NCI-H2081 treated with DMSO at 0.1 percent for 48 hours (cell line): ENCODE measurements at regions not wholly inside any gene's neighbourhood (a gene's known extent, or its start where the extent isn't known, plus 50 kb on each side); places are given as distances from the start of the nearest gene placed in this dataset.
"Not testable (repeated sequence)": the region's sequence is repeated elsewhere in the genome, so short reads cannot be mapped to it uniquely, and the experiment has no call there.

Source experiments
- DNase-seq: peaks from one replicate; lab custom pipeline; 2025; lab: John Stamatoyannopoulos, UW

DNA sequence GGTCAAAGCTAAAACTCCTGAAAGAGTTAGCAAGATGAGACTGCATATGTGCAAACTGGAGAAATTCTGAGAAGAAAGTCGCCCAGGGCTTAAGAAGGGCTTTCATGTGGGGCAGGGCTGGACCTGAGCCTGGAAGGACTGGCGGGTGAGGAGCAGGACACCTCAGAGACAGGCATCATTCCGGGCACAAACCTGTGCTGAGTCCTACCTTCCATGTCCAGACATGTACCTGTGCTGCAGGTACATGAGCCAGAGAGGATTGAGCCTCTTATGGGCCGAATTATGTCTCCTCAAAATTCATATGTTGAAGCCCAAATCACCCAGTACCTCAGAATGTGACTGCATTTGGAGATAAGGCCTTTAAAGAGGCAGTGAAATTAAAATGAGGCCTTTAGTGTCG lies 171.0 kb downstream of the QRSL1 start:
- no peak for DNase-seq

DNA sequence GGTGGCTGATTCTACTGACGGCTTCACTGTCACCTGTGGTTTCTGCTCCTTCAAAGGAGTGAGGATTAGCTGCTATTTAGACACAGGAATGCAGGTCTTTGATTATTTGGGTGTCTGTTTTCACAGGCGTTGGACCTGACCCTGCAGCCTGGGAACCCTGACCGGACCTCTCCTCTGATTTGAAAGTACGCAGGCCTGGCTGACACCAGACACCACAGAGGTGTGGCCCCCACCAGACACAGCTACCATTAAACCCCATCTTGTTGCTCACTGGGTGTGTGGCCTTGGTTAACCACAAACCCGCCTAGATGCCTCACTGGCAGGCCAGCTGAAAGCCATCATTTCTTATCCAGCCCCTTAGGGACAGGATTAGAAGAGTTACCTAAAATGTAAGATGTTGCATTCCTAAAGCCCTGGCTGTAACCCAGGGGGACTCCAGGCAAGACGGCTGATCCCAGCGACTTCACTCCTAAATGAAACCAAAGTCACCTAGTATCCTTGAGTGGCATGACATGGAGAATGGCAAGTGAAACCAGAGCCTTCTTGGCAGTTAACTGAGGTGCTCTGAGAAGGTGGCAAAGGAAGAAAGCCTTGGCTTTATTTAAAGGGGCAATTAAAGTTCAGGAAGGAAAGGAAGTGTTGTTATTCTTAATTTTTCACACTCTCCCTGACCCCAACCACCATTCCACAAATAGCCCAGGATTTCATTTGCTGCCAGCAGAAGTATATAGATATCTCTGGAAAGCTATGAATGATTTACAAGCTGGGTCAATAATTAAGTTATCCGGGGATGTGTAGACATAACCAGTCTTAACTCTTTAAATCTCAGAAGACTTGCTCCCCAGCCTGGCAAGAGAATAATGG lies 169.9 kb downstream of the QRSL1 start:
- no peak for DNase-seq

DNA sequence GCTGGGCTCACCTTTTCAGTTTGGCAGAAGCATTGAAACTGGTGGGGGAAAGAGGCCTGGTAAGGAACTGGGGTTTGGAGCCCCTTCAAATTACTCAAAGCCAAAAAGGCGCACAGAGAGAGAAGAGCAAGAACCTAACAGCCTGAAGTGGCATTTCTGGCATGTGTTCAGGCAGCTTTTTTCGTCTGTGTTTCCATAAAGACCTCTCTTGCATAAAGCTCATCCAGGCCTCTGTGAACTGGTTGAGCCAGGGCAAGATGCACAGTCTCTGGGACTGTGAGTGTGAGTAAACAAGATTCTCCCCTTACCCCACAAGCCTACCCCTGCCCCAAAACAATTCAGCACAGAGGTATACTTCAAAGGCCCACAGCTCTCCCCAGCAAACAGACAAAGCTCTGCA lies 167.8 kb downstream of the QRSL1 start:
- no peak for DNase-seq

DNA sequence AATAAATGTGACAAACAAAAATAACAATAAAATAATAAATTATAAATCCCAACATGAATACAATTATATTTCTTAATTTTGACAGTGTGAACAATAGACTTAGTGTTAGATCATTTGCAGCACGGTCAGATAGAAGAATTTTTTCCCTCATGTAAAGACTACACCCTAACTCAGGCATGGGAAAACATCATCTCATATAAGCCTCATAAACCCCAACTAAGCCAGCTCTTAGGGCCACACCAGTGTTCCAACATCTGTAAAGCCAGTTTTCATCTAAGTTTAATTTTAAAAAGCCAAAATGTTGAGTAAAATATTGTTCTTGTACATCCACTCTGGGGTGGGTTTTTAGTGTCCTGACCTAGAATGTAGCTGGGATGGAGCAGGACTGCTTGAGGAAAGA lies 167.4 kb downstream of the QRSL1 start:
- DNase-seq, result no peak

DNA sequence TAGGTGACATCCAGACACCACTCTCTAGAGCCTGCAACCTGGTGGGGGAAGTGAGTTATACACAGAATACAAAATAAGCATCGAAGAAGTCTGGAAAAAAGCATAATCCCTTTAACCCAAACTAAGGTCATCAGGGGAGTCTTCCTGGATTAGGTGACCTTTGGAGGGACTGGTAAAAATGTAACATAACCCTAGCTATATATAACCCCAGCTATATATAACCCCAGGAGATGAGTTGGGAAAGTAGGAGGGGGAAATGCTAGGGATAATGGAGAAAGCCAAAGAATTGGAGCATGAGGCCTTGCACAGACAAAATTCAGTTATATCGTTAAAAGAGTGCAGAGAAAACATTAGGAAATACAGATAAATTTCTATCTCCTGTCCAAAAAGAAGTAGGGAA lies 164.8 kb downstream of the QRSL1 start:
- no peak for DNase-seq

DNA sequence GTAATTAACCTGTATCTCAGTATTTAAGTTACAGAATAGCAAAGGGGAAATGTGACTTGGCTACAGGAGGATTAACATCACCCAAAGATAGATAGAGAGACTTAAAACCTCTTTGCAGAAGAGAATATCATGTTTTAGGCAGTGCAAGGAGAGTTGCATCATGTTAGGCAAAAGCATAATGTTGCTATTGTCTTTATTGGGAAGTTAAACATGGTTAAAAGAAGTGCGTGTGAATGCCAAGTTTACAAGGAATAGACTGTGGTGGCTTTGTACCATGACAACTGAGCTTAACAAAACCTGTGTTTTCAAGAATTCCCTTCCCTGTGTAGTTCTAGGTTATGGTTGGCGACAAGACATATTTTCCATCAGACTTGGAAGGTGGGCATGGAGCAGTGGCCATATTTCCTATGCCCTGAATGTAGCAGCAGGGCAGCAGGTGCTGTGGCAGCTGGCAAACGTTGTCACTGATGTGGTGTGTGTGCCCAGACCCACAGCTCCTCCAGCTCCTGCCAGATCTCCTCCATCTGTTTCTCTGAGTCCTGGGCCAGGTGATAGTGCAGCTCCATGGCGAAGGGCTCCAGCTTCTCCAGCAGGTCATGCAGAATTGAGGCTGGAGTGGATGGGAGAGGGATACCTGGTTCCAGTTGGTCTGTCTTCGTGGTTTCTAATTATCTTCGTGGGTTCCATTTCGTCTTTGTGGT lies 163.3 kb downstream of the QRSL1 start:
- no peak for DNase-seq

DNA sequence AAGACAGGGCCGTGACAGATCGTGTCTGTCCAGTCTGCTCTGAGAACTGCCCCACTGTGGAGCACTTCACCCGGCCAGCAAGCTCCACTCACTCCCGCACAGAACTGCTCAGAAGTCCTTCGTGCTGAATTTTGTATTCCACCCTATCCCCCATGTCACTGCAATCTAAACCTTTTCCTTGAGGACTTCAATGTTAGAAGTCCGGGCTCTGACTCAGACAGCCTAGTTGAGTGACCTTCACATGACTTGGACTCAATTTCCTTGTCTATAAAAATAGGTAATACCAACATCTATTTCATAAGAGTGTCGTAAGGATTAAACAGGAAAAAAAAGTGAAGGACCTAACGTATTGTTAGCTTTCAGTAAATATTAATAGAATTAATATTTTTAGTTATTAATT lies 161.6 kb downstream of the QRSL1 start:
- DNase-seq, result no peak

DNA sequence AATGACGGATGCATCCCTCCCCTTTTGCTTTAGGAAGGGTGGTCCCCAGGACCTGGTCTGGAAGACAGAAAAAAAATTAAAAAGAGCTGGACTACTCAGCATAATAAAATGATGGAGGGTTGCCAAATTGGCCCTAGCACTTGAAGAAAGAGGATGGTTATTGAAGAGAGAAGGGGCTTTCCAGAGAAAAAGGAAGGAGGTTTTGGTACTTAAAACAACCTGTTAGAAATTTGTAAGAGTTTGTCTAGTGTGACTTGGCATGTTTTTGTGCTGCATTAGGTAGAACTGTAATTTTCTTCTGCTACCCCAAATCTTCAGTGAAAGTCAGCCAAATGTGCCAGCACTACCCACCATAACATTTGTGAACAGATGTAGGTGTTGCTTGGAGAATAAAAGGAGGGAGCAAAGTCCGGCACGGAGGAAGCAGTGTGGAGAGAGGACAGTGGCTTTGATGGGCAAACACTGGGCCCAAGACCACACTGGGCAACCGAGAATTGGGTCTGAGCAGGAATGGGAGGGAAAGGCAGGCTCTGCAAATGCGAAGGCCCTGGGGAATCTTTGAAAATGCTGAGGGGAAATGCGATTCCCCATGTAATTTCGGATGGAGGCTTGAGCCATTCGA lies 160.9 kb downstream of the QRSL1 start:
- DNase-seq, result no peak

DNA sequence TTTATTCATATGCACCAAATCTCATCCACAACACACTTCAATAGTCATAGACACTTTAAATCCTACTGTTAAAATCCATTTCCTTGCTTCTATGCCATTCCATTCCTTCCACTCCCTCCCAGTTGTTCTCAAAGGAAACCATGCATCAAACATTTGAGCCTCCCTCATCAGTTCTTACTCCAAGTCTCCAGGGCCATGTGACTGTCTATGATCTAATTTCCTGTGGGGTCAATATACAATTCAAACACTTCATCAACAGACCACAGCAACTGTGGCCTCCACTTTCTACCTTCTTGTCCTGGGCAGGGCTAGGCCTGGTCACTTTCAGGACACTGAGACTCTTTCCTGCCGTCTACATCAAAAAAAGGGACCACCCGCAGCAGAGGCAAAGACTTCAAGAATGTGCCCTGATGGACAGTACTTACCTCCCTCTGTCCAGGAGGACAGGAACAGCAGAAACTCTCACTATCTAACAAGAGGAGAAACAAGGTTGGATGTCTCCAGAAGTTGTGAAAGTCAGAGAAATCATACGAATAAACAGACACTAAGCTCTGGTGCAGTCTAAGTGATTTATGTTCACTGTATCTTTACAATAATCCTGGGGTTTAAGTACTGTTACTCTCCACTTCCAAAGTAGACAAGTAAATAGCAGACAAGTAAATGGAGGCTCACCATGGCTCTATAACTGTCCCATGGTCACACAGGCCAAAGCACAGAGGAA lies 160.2 kb downstream of the QRSL1 start:
- DNase-seq, result no peak

DNA sequence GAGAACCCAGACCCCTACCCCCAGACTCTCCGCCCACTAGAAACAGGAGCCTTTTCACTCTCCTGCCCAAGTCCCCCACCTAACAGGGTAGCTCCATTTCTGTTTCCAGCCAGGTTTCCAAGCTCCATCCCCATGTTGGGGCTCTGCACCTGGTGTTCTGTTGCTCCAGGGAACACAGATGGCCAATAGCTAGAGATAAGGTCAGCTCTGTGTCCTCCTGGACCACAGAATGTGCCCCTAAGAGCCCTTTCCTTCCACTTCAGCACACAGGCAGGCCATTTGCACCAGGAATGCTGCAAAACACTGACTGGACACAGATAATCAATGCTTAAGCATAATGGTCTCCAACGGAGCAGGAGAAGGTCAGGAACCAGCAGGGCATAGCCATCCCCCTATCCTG lies 159.4 kb downstream of the QRSL1 start:
- DNase-seq, result no peak

DNA sequence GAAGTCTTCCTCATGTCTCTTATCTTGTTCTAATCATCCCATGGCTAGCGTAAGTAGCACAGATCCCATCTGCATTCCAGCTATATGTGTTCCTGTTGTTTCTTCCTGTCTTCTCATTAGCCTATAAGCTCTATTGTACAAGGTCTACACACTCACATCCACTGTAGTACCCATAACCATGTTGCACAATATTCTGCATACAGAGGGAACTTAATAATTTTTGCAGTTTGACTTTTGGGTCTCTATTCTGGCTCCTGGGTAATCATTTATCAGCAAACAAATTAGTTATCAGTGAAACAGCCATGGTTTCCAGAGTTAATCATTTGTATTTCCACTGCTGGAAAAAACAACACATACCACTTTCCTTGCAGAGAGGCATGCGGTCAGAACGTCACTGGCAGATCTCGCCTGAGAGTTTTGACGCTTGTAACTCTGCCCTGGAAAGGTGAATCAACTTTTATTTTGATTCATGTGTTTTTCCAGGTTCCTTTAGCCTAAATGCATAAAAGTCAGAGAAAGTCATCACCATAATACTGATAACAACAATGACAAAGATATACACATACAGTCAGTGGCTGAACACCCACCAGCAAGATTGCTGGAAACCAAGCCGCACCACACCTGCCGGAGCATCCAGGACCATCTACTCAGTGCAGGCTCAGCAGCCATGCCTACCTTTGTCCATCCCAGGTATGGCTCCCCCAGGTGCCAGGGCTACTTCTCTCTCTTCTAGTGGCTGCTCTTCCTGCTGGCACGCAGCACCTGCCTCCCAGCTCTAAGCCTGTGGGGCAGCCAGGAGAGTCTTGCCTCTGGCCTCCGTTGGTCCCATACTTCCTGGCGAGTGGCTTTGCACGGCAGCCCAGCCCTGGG lies 158.2 kb downstream of the QRSL1 start:
- no peak for DNase-seq

DNA sequence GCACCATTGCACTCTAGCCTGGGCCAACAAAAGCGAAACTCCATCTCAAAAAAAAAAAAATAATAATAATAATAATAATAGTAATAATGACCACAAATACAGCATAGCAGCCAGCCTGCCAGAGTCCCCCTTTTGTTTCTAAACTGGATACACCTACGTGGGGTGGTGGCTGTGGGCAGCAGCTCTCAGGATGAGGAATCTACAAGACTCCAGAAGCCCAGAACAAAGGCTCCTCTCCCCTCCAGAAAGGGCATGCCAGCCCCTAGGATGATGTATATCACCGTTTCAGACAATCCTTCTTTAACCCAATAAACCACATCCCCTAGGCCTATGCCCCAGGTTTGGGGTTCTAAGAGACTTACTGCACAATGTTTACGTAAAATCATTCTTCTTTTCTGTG lies 155.9 kb downstream of the QRSL1 start:
- DNase-seq, result no peak

DNA sequence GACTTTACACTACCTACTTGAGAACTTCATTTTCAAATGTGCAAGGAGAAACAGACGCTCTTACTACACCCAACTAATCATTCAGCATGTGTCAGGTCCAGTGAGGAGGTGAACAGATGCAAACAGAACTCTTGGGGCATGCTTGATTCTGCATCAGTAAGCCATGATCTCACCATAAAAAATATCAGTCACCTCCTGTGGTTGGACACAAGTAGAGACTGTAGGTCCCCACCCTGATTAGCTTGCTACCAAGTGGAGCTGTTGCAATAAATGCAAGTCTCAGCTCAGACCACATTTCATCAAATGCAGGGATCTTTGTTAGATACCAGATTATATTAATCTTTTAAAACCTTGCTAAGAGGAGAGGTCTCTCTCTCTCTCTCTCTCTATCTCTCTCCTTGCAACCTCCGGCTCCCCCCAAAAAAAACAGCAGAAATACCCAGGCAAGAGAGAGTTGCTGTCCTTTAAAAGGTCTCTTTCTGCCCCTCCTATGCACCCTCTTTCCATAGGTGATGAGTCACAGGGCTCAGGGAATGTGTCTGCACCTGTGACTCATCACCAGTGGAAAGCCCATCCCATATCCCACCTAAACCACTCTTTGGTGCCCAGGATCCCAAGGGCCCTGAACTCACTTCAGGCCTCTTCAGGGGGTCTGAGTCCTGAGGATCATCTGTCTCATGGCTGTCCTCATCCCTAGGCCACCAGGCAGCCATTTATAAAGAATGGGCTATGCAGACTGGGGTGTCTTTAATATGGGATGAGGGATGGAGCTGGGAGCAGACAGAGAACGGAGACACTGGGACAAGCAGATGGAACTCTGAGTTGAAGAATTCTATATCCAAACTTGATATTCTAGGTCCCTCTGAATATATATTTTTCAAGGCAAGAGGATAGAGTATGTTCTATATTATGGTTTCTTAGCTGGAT lies 154.5 kb downstream of the QRSL1 start:
- no peak for DNase-seq

DNA sequence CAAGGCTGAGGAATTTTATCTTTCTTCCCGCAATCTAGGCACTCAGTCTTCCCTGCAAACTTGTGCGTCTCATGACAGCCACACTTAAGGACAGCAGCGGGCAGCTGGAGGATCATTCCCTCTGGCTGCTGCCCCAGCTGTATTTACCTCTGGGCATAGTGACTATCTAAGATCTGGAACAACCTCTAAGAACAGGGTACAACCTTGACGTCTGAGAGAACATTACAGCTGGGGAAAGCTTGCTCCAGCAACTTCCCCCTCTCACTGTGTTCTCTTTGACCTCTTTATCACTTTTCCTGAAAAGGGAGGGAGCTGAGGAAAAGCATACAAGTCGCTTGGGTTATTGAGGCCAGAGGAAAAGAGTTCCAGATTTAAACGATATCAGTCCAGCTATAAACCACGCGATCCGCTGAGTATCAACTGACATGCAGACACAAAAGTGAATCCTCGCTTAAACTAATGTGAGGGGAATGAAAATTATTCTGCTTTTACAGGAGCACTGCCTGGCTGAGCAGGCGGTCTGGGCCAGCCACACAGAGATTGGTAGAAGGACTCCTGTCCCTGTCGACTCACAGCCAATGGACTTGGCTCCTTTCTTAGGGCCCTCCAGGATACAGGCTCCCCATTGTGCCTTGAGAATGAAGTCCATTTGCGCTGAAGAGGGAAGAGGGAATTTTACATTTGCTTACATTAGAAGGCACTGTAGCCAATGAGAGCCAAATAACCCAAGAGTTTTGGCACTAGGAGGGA lies 153.3 kb downstream of the QRSL1 start:
- no peak for DNase-seq

DNA sequence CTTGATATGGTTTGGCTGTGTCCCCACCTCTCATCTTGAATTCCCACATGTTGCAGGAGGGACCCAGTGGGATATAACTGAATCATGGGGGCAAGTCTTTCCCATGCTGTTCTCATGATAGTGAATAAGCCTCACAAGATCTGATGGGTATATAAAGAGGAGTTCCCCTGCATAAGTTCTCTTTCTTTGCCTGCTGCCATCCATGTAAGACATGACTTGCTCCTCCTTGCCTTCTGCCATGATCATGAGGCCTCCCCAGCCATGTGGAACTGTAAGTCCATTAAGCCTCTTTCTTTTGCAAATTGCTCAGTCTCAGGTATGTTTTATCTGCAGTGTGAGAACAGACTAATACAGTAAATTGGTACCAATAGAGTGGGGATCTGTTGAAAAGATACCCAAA lies 150.2 kb downstream of the QRSL1 start:
- DNase-seq, result not testable (repeated sequence)

DNA sequence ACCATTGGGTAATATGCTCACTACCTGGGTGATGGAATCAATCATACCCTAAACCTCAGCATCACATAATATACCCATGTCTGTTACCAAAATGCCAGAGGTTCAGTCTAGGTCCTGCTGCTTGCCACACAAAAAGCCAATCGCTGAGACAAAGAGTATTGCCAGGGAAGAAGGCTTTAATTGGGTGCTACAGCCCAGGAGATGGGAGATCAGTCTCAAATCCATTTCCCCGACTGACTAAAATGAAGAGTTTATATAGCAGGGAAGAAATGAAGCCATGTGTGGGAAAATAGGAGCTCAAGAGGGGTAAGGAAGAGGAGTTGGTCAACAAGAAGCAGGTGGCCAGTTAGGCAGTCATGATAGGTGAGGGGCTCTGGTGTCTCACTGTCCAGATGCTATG lies 149.6 kb downstream of the QRSL1 start:
- DNase-seq, result no peak

DNA sequence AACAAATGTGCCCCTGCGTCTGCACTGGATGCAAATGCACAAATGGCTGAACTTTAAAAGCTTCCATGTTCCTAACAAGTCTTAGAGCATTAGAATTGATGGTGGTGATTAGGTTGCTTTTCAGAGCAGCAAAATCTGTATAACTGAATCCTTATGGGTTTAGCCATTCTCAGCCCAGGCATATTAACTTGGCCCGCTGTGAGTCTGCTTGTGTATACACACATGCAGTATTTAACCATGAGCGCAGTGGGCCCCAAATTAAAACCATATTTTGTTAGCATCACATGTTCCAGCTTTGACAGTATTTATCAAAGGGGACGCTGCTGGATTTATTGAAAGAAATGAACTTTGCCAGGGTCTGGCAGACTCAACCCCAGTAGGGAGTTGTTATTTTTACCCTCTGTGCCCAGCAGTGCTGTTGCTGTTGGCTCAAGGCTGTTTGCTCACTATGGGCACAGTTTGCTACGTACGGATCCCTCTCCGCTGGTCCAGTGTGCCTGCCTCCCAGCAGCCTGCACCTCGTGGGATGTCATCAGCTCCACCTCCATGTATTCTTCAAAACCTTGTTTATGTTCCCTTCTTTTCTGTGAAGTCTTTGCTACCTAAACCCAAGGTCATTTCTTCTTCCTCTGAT lies 144.7 kb downstream of the QRSL1 start:
- DNase-seq, result no peak

DNA sequence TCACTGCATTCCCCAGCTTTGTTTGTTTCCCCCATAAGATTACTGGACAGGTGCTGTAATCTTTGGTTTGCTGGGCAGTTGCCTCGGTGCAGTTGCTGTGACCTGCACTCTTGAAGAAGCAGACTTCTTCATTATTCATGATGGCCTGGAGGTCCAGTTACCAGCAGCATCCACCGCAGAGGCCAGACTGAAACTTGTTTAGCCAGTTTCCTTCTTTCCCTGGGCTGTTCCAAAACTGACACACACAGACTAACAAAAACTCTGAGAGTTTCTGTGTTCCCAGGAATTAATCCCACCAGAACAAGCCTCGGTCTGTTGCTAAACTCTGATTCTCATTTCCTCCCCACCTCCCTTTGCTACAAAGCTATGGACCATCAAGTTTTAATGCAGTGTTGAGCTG lies 144.1 kb downstream of the QRSL1 start:
- DNase-seq, result no peak
